ENCODE measurements at regions not wholly inside any gene's neighbourhood (a gene's known extent, or its start where the extent isn't known, plus 50 kb on each side); places are given as distances from the start of the nearest gene placed in this dataset.

GRCh38 chr4:104163820-104164219 is 330.9 kb downstream of the CXXC4 start:
- DNase-seq (ENCODE audit: low read depth) = no peak
- TF ChIP-seq CTCF (conservative IDR thresholded peaks at IDR 0.05; ENCODE audit: low read depth, low read length) = no peak
- H3K4me3 ChIP-seq (ENCODE audit: low read depth, low read length) = no peak overlapping the region

GRCh38 chr4:104146048-104146447 is 348.6 kb downstream of the CXXC4 start:
- no peak for DNase-seq (ENCODE audit: low read depth)
- H3K4me3 ChIP-seq (ENCODE audit: low read depth, low read length) = no peak overlapping the region
- TF ChIP-seq CTCF (conservative IDR thresholded peaks at IDR 0.05; ENCODE audit: low read depth, low read length) = no peak

- TF ChIP-seq CTCF (conservative IDR thresholded peaks at IDR 0.05; ENCODE audit: low read depth, low read length) = no peak
- H3K4me3 ChIP-seq (ENCODE audit: low read depth, low read length) = no peak overlapping the region
- DNase-seq (ENCODE audit: low read depth) = no peak
These were observed 356.6 kb downstream of the CXXC4 start for GRCh38 chr4:104138116-104138515.

- DNase-seq (ENCODE audit: low read depth) = no peak
- TF ChIP-seq CTCF (conservative IDR thresholded peaks at IDR 0.05; ENCODE audit: low read depth, low read length) = no peak
- no peak overlapping the region for H3K4me3 ChIP-seq (ENCODE audit: low read depth, low read length)
These were observed 365.5 kb downstream of the CXXC4 start for GRCh38 chr4:104129243-104129642.

GRCh38 chr4:104128850-104129213 is 365.9 kb downstream of the CXXC4 start:
- DNase-seq (ENCODE audit: low read depth) = no peak
- H3K4me3 ChIP-seq (ENCODE audit: low read depth, low read length) = no peak overlapping the region
- no peak for TF ChIP-seq CTCF (conservative IDR thresholded peaks at IDR 0.05; ENCODE audit: low read depth, low read length)

GRCh38 chr4:104128031-104128849 is 366.5 kb downstream of the CXXC4 start:
- DNase-seq (ENCODE audit: low read depth) = no peak
- no peak overlapping the region for H3K4me3 ChIP-seq (ENCODE audit: low read depth, low read length)
- no peak for TF ChIP-seq CTCF (conservative IDR thresholded peaks at IDR 0.05; ENCODE audit: low read depth, low read length)

GRCh38 chr4:104123021-104123420 is 371.7 kb downstream of the CXXC4 start:
- no peak overlapping the region for H3K4me3 ChIP-seq (ENCODE audit: low read depth, low read length)
- TF ChIP-seq CTCF (conservative IDR thresholded peaks at IDR 0.05; ENCODE audit: low read depth, low read length) = no peak
- no peak for DNase-seq (ENCODE audit: low read depth)
